K562 (cell line): ENCODE measurements at regions not wholly inside any gene's neighbourhood (a gene's known extent, or its start where the extent isn't known, plus 50 kb on each side); places are given as distances from the start of the nearest gene placed in this dataset.
A peak's percentile ranks its signal among the peaks of the same experiment; 100 is the strongest.

ENCODE experiments used
- ARID2 ChIP-seq: fragments of 450-650 bp; IDR thresholded peaks from 2 replicates; pipeline ENCODE4 v1.6.1; 2017; ENCODE audit warnings: antibody characterized with exemption, mild to moderate bottlenecking
- ATF7 ChIP-seq: fragments of 450-650 bp; IDR thresholded peaks from 2 replicates; pipeline ENCODE4 v1.7.1; 2014; ENCODE audit warnings: mild to moderate bottlenecking, moderate library complexity
- EWSR1 ChIP-seq: fragments of 450-650 bp; IDR thresholded peaks from 2 replicates; pipeline ENCODE4 v1.6.1; 2018; ENCODE audit warnings: borderline replicate concordance, mild to moderate bottlenecking, low read depth, moderate library complexity; ENCODE audit not compliant: partially characterized antibody
- FOXM1 ChIP-seq, 2 experiments: fragments of 450-650 bp in 1 of 2; sonication (generic) in 1 of 2; formaldehyde crosslinking in 1 of 2; IDR thresholded peaks; 2 replicates each; pipeline versions ENCODE4 v1.6.1 to v1.9.0; 2017 to 2022; ENCODE audit warnings: low read depth in 2 of 2, mild to moderate bottlenecking in 2 of 2, missing genetic modification reagents in 1 of 2, moderate library complexity in 1 of 2
- HNRNPUL1 ChIP-seq: fragments of 200-400 bp; formaldehyde crosslinking; IDR thresholded peaks from 2 replicates; pipeline ENCODE4 v1.6.1; 2017; ENCODE audit warnings: low read length
- KAT2B ChIP-seq: IDR thresholded peaks from one replicate; pipeline ENCODE4 v1.6.1; 2012; ENCODE audit warnings: low read depth, mild to moderate bottlenecking, control low read depth, inconsistent platforms, low read length, moderate library complexity
- PYGO2 ChIP-seq: fragments of 450-650 bp; IDR thresholded peaks from 2 replicates; pipeline ENCODE4 v1.6.1; 2016; ENCODE audit warnings: mild to moderate bottlenecking, missing genetic modification characterization, moderate library complexity, missing compliant biosample characterization
- SMAD1 ChIP-seq: fragments of 150-350 bp; IDR thresholded peaks from 2 replicates; pipeline ENCODE4 v1.6.1; 2014; ENCODE audit warnings: low read length, low read depth; ENCODE audit not compliant: partially characterized antibody
- SRSF3 ChIP-seq: fragments of 200-400 bp; formaldehyde crosslinking; IDR thresholded peaks from 2 replicates; pipeline ENCODE4 v1.6.1; 2016; ENCODE audit warnings: mild to moderate bottlenecking, low read length, moderate library complexity; ENCODE audit not compliant: insufficient read depth
- SUPT5H ChIP-seq: fragments of 450-650 bp; IDR thresholded peaks from 2 replicates; pipeline ENCODE4 v1.6.1; 2016
- TBP ChIP-seq: optimal IDR thresholded peaks from 2 replicates; pipeline ENCODE3; 2011; ENCODE audit warnings: low read depth, low read length, improper control_type of control experiment
- ZNF140 ChIP-seq: fragments of 250-450 bp; sonication (Bioruptor Pico); IDR thresholded peaks from 2 replicates; pipeline ENCODE4 v1.8.0; 2021; ENCODE audit warnings: moderate library complexity, mild to moderate bottlenecking, inconsistent platforms
- ZNF282 ChIP-seq: sonication (generic); formaldehyde crosslinking; IDR thresholded peaks from 2 replicates; pipeline ENCODE4 v1.8.1; 2023; ENCODE audit warnings: missing genetic modification reagents
- ZNF507 ChIP-seq: conservative IDR thresholded peaks from 2 replicates; pipeline ENCODE4 v1.6.1; 2017; ENCODE audit warnings: missing genetic modification characterization, missing compliant biosample characterization
- ZNF561 ChIP-seq: fragments of 450-650 bp; formaldehyde crosslinking; conservative IDR thresholded peaks from 2 replicates; pipeline ENCODE4 v1.4.0; 2020; ENCODE audit warnings: mild to moderate bottlenecking, moderate library complexity
- ZNF780A ChIP-seq: fragments of 250-450 bp; sonication (Bioruptor Pico); IDR thresholded peaks from 2 replicates; pipeline ENCODE4 v1.5.0; 2021; ENCODE audit warnings: mild to moderate bottlenecking
- TF ChIP-seq, protein P1 (sequence below): sonication (generic); formaldehyde crosslinking; IDR thresholded peaks from 2 replicates; pipeline ENCODE4 v1.9.0; 2022; ENCODE audit warnings: mild to moderate bottlenecking, missing genetic modification reagents
- TF ChIP-seq, protein P2 (sequence below), 2 experiments: fragments of 450-650 bp; conservative IDR thresholded peaks; 2 replicates each; pipeline ENCODE4 v1.6.1; 2017; ENCODE audit warnings: mild to moderate bottlenecking in 2 of 2, moderate library complexity in 2 of 2
- TF ChIP-seq, protein P3 (sequence below), 3 experiments: fragments of 200-800 bp in 1 of 3; fragments of 250-450 bp in 1 of 3; fragments of 450-650 bp in 1 of 3; sonication (Bioruptor Pico) in 1 of 3; sonication (Bioruptor generic) in 1 of 3; formaldehyde crosslinking in 1 of 3; IDR thresholded peaks; 2 replicates each; pipeline versions ENCODE4 v1.6.1 to v1.8.0; 2016 to 2022; ENCODE audit warnings: mild to moderate bottlenecking in 2 of 3, missing genetic modification characterization in 2 of 3, missing compliant biosample characterization in 1 of 3, moderate library complexity in 1 of 3
- TF ChIP-seq, protein P4 (sequence below), 2 experiments: fragments of 450-650 bp in 1 of 2; sonication (generic) in 1 of 2; formaldehyde crosslinking; conservative IDR thresholded peaks; 2 replicates each; pipeline versions ENCODE4 v1.4.0 to v1.8.1; 2020 to 2022; ENCODE audit warnings: mild to moderate bottlenecking in 1 of 2, missing genetic modification reagents in 1 of 2
- TF ChIP-seq, protein P5 (sequence below): fragments of 450-650 bp; IDR thresholded peaks from 2 replicates; pipeline ENCODE4 v1.6.1; 2016; ENCODE audit warnings: missing biosample characterization, missing genetic modification characterization

DNA sequence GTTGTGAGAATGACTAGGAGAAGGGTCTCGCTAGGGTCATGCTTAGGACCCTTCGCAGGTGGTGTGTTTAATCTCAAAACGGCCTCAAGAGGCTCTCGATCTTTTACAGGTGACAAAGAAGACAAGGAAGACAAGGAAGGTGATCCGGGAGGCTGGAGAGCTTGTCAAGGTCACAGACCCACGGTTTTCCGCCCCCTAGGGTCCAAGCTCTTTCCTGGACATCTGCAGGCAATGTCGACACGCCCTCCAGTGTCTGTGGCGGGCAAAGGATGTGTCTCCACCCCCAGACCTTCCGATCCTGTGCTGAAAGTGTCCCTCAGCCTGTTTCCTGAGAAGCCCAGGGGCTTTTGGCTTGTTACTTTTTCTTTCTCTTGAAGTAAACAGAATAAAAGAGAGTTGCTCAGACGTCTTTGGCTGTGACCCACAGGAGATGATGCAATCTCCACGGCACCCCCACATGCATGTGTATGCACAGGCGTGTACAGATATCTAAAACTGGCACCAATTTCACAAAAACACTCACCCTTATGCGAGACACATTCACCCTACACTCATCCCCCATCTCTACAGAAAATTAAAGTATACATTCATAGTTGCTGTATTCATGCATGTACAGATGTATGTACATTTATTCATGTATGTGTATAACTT is 108.8 kb downstream of the KLF13 start (continued):
- TF ChIP-seq TBP = no peak
- no peak for TF ChIP-seq ZNF140
- TF ChIP-seq PYGO2 (tag) = no peak
- TF ChIP-seq, protein P1, sequence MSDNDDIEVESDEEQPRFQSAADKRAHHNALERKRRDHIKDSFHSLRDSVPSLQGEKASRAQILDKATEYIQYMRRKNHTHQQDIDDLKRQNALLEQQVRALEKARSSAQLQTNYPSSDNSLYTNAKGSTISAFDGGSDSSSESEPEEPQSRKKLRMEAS (CRISPR knock-in tag) = no peak
- TF ChIP-seq ZNF282 (CRISPR knock-in tag) = no peak
- TF ChIP-seq, protein P2, sequence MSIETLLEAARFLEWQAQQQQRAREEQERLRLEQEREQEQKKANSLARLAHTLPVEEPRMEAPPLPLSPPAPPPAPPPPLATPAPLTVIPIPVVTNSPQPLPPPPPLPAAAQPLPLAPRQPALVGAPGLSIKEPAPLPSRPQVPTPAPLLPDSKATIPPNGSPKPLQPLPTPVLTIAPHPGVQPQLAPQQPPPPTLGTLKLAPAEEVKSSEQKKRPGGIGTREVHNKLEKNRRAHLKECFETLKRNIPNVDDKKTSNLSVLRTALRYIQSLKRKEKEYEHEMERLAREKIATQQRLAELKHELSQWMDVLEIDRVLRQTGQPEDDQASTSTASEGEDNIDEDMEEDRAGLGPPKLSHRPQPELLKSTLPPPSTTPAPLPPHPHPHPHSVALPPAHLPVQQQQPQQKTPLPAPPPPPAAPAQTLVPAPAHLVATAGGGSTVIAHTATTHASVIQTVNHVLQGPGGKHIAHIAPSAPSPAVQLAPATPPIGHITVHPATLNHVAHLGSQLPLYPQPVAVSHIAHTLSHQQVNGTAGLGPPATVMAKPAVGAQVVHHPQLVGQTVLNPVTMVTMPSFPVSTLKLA (conservative IDR thresholded peaks at IDR 0.05) = no peak
- no peak for TF ChIP-seq ZNF780A (CRISPR knock-in tag)
- TF ChIP-seq ATF7 = peak; percentile 32; the same call in 1 of the 2 replicates
- no peak for TF ChIP-seq FOXM1 (IDR thresholded peaks at IDR 0.05; ENCODE audit: low read depth)
- no peak for TF ChIP-seq FOXM1 (CRISPR knock-in tag; IDR thresholded peaks at IDR 0.05; ENCODE audit: low read depth)
- TF ChIP-seq SRSF3 = no peak
- no peak for TF ChIP-seq SMAD1
- TF ChIP-seq, protein P3, sequence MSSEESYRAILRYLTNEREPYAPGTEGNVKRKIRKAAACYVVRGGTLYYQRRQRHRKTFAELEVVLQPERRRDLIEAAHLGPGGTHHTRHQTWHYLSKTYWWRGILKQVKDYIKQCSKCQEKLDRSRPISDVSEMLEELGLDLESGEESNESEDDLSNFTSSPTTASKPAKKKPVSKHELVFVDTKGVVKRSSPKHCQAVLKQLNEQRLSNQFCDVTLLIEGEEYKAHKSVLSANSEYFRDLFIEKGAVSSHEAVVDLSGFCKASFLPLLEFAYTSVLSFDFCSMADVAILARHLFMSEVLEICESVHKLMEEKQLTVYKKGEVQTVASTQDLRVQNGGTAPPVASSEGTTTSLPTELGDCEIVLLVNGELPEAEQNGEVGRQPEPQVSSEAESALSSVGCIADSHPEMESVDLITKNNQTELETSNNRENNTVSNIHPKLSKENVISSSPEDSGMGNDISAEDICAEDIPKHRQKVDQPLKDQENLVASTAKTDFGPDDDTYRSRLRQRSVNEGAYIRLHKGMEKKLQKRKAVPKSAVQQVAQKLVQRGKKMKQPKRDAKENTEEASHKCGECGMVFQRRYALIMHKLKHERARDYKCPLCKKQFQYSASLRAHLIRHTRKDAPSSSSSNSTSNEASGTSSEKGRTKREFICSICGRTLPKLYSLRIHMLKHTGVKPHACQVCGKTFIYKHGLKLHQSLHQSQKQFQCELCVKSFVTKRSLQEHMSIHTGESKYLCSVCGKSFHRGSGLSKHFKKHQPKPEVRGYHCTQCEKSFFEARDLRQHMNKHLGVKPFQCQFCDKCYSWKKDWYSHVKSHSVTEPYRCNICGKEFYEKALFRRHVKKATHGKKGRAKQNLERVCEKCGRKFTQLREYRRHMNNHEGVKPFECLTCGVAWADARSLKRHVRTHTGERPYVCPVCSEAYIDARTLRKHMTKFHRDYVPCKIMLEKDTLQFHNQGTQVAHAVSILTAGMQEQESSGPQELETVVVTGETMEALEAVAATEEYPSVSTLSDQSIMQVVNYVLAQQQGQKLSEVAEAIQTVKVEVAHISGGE (CRISPR knock-in tag; IDR thresholded peaks at IDR 0.05) = no peak
- no peak for TF ChIP-seq SUPT5H
- TF ChIP-seq, protein P4, sequence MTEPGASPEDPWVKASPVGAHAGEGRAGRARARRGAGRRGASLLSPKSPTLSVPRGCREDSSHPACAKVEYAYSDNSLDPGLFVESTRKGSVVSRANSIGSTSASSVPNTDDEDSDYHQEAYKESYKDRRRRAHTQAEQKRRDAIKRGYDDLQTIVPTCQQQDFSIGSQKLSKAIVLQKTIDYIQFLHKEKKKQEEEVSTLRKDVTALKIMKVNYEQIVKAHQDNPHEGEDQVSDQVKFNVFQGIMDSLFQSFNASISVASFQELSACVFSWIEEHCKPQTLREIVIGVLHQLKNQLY (CRISPR knock-in tag; conservative IDR thresholded peaks at IDR 0.05) = no peak
- TF ChIP-seq EWSR1 = no peak
- TF ChIP-seq KAT2B = no peak
- TF ChIP-seq ZNF507 (tag) = no peak
- TF ChIP-seq HNRNPUL1 = no peak
- TF ChIP-seq ARID2 = no peak
- no peak for TF ChIP-seq ZNF561 (CRISPR knock-in tag)
- TF ChIP-seq, protein P5, sequence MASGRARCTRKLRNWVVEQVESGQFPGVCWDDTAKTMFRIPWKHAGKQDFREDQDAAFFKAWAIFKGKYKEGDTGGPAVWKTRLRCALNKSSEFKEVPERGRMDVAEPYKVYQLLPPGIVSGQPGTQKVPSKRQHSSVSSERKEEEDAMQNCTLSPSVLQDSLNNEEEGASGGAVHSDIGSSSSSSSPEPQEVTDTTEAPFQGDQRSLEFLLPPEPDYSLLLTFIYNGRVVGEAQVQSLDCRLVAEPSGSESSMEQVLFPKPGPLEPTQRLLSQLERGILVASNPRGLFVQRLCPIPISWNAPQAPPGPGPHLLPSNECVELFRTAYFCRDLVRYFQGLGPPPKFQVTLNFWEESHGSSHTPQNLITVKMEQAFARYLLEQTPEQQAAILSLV (tag) = no peak
